Spleen (tissue), 11 donors: ENCODE measurements at regions not wholly inside any gene's neighbourhood (a gene's known extent, or its start where the extent isn't known, plus 50 kb on each side); places are given as distances from the start of the nearest gene placed in this dataset.

Source experiments
- DNase-seq: peaks from one replicate; pipeline ENCODE4 v3.0.0-alpha.2; 2020
- H3K27ac ChIP-seq, 8 donors: fragments of 200-600 bp; sonication (generic) in 7 of 8; 1 replicate in 4 of 8; 2 replicates in 4 of 8; pipeline versions ENCODE4 v1.5.0 to v1.8.0; 2016 to 2021; ENCODE audit warnings: inconsistent platforms in 4 of 8, mild to moderate bottlenecking in 4 of 8, moderate library complexity in 1 of 8
- H3K27me3 ChIP-seq, 7 donors: fragments of 200-600 bp; sonication (generic) in 6 of 7; replicated peaks in 1 of 7; 1 replicate in 4 of 7; 2 replicates in 3 of 7; pipeline versions ENCODE4 v1.5.0 to v1.8.0; 2016 to 2021; ENCODE audit warnings: inconsistent platforms in 3 of 7, mild to moderate bottlenecking in 1 of 7
- H3K36me3 ChIP-seq, 6 donors: fragments of 200-600 bp; sonication (generic) in 5 of 6; 1 replicate in 4 of 6; 2 replicates in 2 of 6; pipeline versions ENCODE4 v1.5.0 to v1.8.0; 2016 to 2021; ENCODE audit warnings: inconsistent platforms in 2 of 6
- H3K4me1 ChIP-seq, 6 donors: fragments of 200-600 bp; sonication (generic) in 5 of 6; 1 replicate in 3 of 6; 2 replicates in 3 of 6; pipeline versions ENCODE4 v1.5.0 to v1.8.0; 2016 to 2021; ENCODE audit warnings: inconsistent platforms in 3 of 6
- H3K4me3 ChIP-seq, 8 donors: fragments of 200-600 bp; sonication (generic) in 7 of 8; 1 replicate in 4 of 8; 2 replicates in 4 of 8; pipeline versions ENCODE4 v1.5.0 to v1.8.0; 2016 to 2021; ENCODE audit warnings: inconsistent platforms in 4 of 8, mild to moderate bottlenecking in 4 of 8, moderate library complexity in 2 of 8
- H3K9me3 ChIP-seq, 8 donors: fragments of 200-600 bp; sonication (generic) in 7 of 8; 1 replicate in 4 of 8; 2 replicates in 4 of 8; pipeline versions ENCODE4 v1.5.0 to v1.8.0; 2016 to 2021; ENCODE audit warnings: inconsistent platforms in 4 of 8
- CTCF ChIP-seq, 11 experiments: fragments of 200-600 bp in 7 of 11; fragments of 450-650 bp in 4 of 11; sonication (generic) in 4 of 11; IDR thresholded peaks in 8 of 11; conservative IDR thresholded peaks in 3 of 11; 1 replicate in 7 of 11; 2 replicates in 4 of 11; pipeline versions ENCODE4 v1.4.0 to v1.8.0; 2016 to 2021; ENCODE audit warnings: antibody characterized with exemption in 11 of 11, inconsistent platforms in 4 of 11, mild to moderate bottlenecking in 1 of 11
- POLR2A ChIP-seq, 3 donors: fragments of 450-650 bp; IDR thresholded peaks; one replicate each; pipeline ENCODE4 v1.5.1; 2017; ENCODE audit warnings: antibody characterized with exemption in 3 of 3, mild to moderate bottlenecking in 1 of 3
- POLR2AphosphoS5 ChIP-seq, 3 donors: sonication (generic); formaldehyde crosslinking; IDR thresholded peaks; one replicate each; pipeline ENCODE4 v1.5.1; 2017; ENCODE audit warnings: antibody characterized with exemption in 3 of 3
- WGBS, 5 donors: extraction: QIAGEN DNeasy Blood & Tissue Kit in 3 of 5; methylation state at CpG; one replicate each; pipeline versions ENCODE4 v1.1.5 to v1.1.7; 2013 to 2018; 5-methylcytosine and 5-hydroxymethylcytosine counted together
- intact Hi-C: fragments of 100-400 bp; cut with DNase I; formaldehyde crosslinking; loops from one replicate; pipeline ENCODE4 v1.15.0; 2023; ENCODE audit warnings: low total_unique reads
- donor health status: healthy with polysubstance abuse.
- donor health status: DM: no; HTN: no; CAD: no; lungs with moderate emphysema.
- donor health status: DM: no; HTN: no; CAD: no.
- donor health status: Bipolar disorder and iron deficiency.
- donor health status: healthy.
- donor health status: DM: no; HTN: no; CAD: no.
- donor health status: DM: yes; HTN: yes; CAD: no.

GRCh38 chr4:174099712-174100111 lies 183.8 kb downstream of the FBXO8 start:
- Histone ChIP-seq H3K27me3 (peaks cover 0 to 12% (median 0%) of the 10 kb centered on the region in 7 donors), H3K36me3 (no peaks in the 10 kb centered on the region), H3K4me1 (no peaks in the 10 kb centered on the region), H3K9me3 (no peaks in the 10 kb centered on the region), H3K27ac (no peak overlapping the region), H3K4me3 (no peak overlapping the region)
- intact Hi-C loops = no loop called here
- DNase-seq = no peak
- TF ChIP-seq POLR2AphosphoS5 (IDR thresholded peaks at IDR 0.05) (no peak), CTCF (IDR thresholded peaks at IDR 0.05 in 8 of 11, conservative IDR thresholded peaks at IDR 0.05 in 3 of 11) (no peak), POLR2A (IDR thresholded peaks at IDR 0.05) (no peak)

DNA sequence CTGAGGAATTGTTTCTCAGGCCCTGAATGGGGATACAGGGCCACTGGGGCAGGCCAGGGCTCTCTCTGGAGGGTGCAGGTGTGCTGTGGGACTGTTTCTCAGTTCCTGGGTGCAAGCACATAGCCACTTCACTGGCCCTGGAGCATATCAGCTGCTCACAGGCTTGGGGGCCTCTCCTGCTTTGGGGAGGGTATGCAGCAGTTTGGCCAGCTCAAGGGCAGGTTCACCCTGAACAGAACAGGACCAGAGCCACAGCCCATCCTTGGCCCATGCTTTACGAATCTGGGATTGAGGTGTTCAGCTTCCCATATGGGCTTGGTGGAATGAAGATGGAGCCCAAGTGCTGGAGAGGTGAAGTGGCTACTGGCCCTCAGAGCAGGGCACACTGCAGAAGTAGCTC lies 186.5 kb downstream of the FBXO8 start:
- TF ChIP-seq POLR2AphosphoS5 (IDR thresholded peaks at IDR 0.05) (no peak), CTCF (IDR thresholded peaks at IDR 0.05 in 8 of 11, conservative IDR thresholded peaks at IDR 0.05 in 3 of 11) (no peak), POLR2A (IDR thresholded peaks at IDR 0.05) (no peak)
- no peak for DNase-seq
- Histone ChIP-seq H3K4me3 (no peak overlapping the region), H3K27ac (no peak overlapping the region), H3K9me3 (peaks cover 0 to 12% (median 0%) of the 10 kb centered on the region in 8 donors), H3K4me1 (no peaks in the 10 kb centered on the region), H3K36me3 (no peaks in the 10 kb centered on the region), H3K27me3 (peaks cover 0 to 12% (median 0%) of the 10 kb centered on the region in 7 donors)
- WGBS, 5 donors = 64 to 100% (median 75%) methylated on average over 1 of the region's 1 CpG
- intact Hi-C loops = no loop called here

DNA sequence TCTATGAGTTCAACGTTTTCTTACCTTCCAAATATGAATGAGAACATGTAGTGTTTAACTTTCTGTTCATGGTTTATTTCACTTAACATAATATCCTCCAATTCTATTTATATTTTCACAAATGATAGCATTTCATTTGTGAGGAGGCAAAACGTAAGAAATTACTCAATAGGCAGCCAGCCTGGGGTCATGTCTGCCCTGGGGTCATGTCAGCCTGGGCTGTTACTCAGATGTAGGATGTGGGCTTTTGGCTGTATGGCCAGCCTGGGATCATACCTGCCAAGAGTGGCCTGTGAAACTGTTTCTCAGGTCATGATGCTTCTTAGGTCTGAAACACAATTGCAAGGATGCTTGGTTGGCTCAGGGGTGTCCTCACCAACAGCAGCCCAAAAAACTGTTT lies 187.0 kb downstream of the FBXO8 start:
- Histone ChIP-seq H3K4me3 (no peak overlapping the region), H3K9me3 (peaks cover 0 to 15% (median 0%) of the 10 kb centered on the region in 8 donors), H3K4me1 (no peaks in the 10 kb centered on the region), H3K27ac (no peak overlapping the region), H3K27me3 (peaks cover 0 to 12% (median 0%) of the 10 kb centered on the region in 7 donors), H3K36me3 (no peaks in the 10 kb centered on the region)
- intact Hi-C loops = no loop called here
- DNase-seq = no peak
- no peak for TF ChIP-seq POLR2A (IDR thresholded peaks at IDR 0.05)
- TF ChIP-seq POLR2AphosphoS5 (IDR thresholded peaks at IDR 0.05) = no peak
- TF ChIP-seq CTCF (IDR thresholded peaks at IDR 0.05 in 8 of 11, conservative IDR thresholded peaks at IDR 0.05 in 3 of 11) = no peak
- WGBS, 5 donors = 50 to 74% (median 52%) methylated on average over 2 of the region's 2 CpGs

- Histone ChIP-seq H3K4me3 (no peak overlapping the region), H3K36me3 (no peaks in the 10 kb centered on the region)
- WGBS, 5 donors = 81 to 95% (median 85%) methylated on average over 2 of the region's 2 CpGs
Observed at GRCh38 chr4:174091130-174091529, 192.3 kb downstream of the FBXO8 start.

More at GRCh38 chr4:174091130-174091529, 192.3 kb downstream of the FBXO8 start:
- intact Hi-C loops = no loop called here
- Histone ChIP-seq H3K9me3 (peaks cover 0 to 15% (median 0%) of the 10 kb centered on the region in 8 donors), H3K4me1 (no peaks in the 10 kb centered on the region), H3K27me3 (peaks cover 0 to 12% (median 0%) of the 10 kb centered on the region in 7 donors), H3K27ac (no peak overlapping the region)
- no peak for DNase-seq
- TF ChIP-seq CTCF (IDR thresholded peaks at IDR 0.05 in 8 of 11, conservative IDR thresholded peaks at IDR 0.05 in 3 of 11) = no peak
- no peak for TF ChIP-seq POLR2A (IDR thresholded peaks at IDR 0.05)
- no peak for TF ChIP-seq POLR2AphosphoS5 (IDR thresholded peaks at IDR 0.05)
